Germinal center (tissue), 1 donor: ENCODE measurements at regions not wholly inside any gene's neighbourhood (a gene's known extent, or its start where the extent isn't known, plus 50 kb on each side); places are given as distances from the start of the nearest gene placed in this dataset.

Experiments
- DNase-seq: peaks from one replicate; pipeline ENCODE4 v3.0.0; 2012; ENCODE audit warnings: mixed read lengths, low spot score

DNA sequence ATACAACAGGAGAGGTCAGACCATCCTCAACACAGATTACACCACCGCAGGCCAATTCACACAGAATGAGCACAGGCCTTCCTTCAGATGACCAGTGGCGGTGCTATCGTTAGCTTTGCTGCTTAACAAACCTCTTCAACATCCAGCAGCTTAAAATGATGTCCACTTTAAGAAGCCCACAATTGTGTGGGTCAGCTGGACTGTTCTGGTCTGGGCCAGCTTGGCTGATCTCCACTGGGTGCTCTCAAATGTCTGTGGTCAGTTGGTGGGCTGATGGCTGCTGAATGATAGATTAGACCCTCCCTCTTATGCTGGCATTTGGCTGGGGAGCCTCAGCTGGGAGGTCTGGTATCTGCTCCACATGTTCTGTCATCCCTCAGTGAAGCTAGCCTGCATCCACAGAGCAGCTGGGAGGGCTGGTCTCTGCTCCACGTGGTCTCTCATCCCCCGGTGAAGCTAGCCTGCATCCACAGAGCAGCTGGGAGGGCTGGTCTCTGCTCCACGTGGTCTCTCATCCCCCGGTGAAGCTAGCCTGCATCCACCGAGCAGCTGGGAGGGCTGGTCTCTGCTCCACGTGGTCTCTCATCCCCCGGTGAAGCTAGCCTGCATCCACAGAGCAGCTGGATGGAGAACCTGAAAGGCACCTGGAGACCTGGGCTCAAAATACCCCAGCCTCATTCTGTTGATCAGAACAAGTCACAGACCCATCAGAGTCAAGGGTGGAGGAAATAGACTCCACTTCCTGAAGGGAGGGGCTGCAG, 203.6 kb upstream of the DIO3 start:
- DNase-seq, result peak; percentile 22

- no peak for DNase-seq
Observed at GRCh38 chr14:101358320-101359125, 202.8 kb upstream of the DIO3 start.

GRCh38 chr14:101359221-101360053, 201.9 kb upstream of the DIO3 start:
- DNase-seq, result no peak

- peak; percentile 87 for DNase-seq
Observed at GRCh38 chr14:101360054-101360911, 201.0 kb upstream of the DIO3 start.

DNA sequence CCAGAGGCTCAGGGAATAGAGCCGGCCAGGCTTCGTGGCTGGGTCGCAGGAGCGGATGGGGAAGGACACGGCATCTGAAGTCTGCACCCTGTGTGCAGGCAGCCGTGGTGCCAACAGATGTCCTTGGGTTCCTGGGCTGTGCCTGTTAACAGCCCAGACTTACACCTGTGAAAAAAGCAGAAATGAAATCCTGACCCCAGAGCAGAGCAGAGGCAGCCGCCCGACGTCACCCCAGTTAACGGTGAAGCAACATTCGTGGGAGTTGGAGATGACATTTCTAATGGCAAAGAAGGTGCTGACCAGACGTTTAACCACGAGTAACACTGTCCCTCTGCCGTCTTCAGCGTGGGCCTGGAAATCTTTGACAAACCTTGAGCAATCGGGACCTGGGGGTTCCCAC, 200.3 kb upstream of the DIO3 start:
- DNase-seq, result peak; percentile 86

DNA sequence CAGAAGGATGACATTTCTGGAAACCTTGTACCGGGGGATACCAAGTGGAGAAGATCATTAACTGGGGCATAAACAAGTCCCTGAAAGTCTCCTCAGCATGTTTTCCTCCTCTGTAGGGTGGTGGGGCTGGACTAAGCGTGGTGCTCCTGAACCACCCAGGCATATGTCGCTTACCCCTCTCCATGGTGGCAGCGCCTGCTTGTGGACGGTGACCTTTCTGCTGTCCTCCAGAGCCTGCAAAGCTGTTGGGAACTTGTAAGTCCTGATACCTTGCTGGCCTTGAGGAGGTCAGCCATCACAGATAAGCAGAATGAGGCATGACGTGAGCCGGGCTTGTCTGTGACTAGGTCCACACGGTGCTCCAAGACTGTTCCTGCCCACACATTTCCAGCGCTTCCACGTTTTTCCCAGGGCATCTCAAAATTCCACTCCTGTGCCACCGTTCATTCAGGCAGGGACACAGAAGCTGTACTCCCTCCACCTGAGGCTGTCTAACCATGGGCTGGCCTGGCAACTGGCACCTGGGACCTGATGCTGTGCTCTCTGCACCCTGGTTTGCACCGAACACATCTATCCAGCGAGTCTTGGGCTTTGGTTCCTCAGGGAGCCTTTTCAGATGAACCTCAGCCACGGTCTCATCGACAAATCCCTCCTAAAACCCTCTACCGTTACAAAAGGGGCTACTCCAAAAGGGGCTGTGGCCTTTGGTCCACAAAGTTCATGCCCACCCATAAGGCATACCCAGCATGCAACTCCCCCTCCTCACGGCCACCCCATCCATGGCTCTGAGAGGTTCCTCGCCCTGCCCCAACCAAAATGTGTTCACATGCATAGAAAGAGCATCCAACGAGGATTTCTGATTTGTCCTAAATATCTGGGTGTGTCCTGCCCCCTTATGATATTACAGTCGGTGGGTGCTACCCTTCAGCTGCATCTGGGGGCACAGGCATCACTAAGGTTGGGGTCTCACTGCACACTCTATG, 199.6 kb upstream of the DIO3 start:
- peak; percentile 16 for DNase-seq

GRCh38 chr14:101362529-101363260, 198.6 kb upstream of the DIO3 start:
- no peak for DNase-seq

DNA sequence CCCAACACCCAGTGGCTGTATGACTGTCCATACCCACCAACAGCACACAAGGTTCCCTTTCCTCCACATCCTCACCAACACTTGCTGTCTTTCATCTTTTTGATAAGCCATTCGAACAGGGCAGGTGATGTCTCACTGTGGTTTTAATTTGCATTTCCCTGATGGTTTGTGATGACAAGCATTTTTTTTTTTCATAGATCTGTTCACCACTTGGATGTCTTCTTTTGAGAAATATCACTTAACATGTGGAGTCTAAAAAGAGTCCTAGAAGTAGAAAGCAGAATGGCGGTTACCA, 198.1 kb upstream of the DIO3 start:
- no peak for DNase-seq

DNA sequence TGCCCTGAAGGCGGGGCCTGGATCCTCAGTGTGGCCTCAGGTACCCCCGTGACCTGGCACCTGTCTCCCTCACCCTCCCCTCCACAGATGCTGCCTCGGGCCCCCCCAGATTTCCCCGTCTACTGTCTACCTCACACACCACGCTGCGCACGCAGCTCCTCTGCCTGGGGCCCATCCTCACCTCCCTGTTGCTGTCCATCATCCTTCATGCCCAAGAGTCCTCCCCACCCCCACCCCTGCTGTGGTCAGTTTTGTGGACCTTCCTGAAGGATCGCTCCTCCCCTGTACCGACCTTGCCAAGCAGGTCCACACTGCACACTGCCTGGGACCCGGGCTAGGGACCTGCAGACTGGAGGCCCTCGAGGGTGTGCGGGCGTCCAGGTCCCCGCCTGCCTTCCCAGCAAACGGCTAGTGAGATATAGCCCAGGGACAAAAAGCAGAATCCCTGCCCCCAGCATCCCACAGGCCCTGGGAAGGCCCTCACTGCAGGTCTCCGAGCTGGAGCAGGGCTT, 197.4 kb upstream of the DIO3 start:
- no peak for DNase-seq

GRCh38 chr14:101364503-101365328, 196.6 kb upstream of the DIO3 start:
- no peak for DNase-seq

DNA sequence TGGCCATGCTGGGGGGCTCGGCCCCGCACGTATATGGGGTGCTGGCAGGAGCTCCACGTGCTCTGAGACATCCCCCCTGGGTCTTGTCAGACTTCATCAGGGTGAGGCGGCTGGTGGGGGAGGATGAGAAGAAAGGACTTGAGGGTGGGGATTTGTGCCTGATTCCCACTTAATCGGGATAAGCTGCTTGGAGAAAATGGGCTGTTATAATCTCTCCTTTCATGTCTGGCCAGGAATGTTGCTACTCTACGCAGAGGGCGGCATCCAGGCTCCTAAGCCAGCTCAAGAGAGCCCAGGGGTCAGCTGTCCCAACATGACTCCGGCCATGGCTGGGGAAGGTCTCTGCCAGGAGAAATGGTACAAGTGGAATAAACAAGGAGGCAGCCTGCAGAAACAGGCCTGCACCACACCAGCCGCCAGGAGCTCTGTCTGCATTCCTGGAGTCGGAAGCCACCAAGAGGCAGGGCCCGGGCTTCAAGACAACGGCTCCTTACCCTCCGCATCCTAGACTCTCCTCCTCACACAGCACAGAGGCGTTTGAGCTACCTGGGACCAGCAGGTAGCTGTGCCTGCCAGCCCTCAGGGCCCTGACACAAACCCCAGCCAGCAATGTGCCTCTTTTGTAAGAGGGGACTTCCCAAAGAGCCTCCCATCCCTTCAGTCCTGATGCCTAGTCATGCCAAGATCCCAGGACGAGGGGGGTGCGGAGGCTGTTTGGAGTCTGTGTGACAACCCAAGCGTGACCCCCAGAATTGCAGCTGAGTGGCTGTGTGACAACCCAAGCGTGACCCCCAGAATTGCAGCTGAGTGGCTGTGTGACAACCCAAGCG, 195.8 kb upstream of the DIO3 start:
- peak; percentile 42 for DNase-seq

DNA sequence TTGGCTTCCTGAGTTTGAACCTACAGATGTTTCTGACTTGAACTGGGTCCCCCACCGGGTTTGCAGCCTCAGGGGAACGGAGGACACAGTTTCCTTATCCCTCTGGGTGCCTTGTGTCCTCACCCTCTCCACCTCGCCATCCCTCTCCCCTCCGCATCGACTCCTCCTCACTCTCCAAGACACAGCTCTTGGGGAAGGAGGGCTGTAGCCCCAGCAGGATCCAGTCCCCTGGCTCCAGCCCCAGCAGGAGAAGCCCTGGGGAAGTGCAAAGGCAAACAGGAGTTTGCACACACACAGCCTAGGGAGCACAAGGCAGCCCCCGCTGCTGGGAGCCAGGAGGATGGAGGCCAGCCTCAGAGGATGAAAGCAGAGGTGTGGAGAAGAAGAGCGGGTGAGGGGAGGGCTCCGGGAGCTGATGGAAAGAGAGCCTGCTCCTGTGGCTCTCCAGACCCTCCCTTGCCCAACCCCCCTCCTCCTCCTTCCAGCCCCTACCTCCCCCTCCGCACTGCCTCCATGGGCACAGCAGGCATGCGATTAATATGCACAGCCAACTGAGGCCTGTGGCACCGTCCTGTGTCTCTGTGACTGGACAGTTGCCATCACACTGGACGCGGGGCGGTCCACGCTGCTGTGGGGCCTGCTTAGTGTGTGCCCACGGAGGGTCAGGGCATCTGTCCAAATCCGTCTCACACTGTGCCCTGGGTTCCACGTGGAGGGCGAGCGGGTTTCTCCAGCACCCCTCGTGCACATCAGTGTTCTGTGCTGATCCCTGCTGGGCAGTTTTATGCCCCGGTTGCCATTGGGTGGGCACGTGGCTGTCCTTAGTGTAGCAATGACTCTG, 193.7 kb upstream of the DIO3 start:
- no peak for DNase-seq

GRCh38 chr14:101368629-101369028, 192.7 kb upstream of the DIO3 start:
- no peak for DNase-seq

GRCh38 chr14:101369194-101369915, 191.9 kb upstream of the DIO3 start:
- no peak for DNase-seq

DNA sequence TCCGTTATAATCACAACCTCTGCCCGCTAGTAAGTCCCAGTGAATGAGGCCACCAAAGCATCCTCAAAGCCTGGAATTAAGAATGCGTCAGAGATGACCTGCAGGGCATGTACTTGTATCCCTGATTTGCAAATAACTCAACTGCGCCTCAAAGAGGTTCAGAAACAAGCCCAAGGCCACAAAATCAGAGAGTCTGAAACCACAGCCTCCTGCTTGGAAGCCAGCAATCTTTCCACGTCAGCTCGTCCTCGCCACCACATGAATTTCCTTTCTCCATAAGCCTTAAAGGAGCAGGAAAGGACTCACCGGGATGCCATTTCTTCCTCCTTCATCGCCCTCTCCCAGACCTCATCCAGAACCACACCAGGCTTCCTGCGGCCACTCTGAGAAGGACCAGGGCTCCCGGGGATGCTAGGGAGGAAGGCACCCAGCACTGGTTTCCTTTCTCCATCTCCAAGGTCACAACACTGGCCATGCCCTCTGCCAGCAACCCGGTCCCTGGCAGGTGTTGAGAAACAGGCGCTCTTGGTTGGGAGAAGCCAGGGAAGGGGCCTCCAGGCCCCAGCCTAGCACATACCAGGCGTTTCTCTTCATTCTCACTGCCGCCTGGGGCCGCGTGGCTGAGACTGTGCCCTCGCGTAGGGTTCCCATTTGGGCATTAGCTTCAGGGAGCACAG, 191.2 kb upstream of the DIO3 start:
- DNase-seq, result no peak
